RWPE2 (cell line): ENCODE measurements at regions not wholly inside any gene's neighbourhood (a gene's known extent, or its start where the extent isn't known, plus 50 kb on each side); places are given as distances from the start of the nearest gene placed in this dataset.

Experiments
- ATAC-seq: fragments of 200-7000 bp; cut with Tn5 transposase; 3 replicates; pipeline ENCODE4 v1.9.1; 2021; ENCODE audit warnings: low read depth
- DNase-seq: peaks from one replicate; pipeline ENCODE4 v3.0.0-alpha.2; 2020; ENCODE audit warnings: low spot score
- H3K27ac ChIP-seq: fragments of 450-650 bp; 2 replicates; pipeline ENCODE4 v1.5.1; 2017; ENCODE audit warnings: mild to moderate bottlenecking; ENCODE audit not compliant: poor library complexity, severe bottlenecking
- H3K27me3 ChIP-seq: fragments of 250-450 bp; sonication (Bioruptor Pico); 2 replicates; pipeline ENCODE4 v1.5.1; 2021; ENCODE audit warnings: mild to moderate bottlenecking, moderate library complexity; ENCODE audit not compliant: insufficient read depth, poor library complexity, severe bottlenecking
- H3K36me3 ChIP-seq: fragments of 250-450 bp; sonication (Bioruptor Pico); 2 replicates; pipeline ENCODE4 v1.5.1; 2020; ENCODE audit warnings: low read depth, mild to moderate bottlenecking, moderate library complexity
- H3K4me1 ChIP-seq: fragments of 250-450 bp; sonication (Bioruptor Pico); 2 replicates; pipeline ENCODE4 v1.5.1; 2021; ENCODE audit warnings: mild to moderate bottlenecking, moderate library complexity; ENCODE audit not compliant: insufficient read depth, poor library complexity, severe bottlenecking
- H3K4me3 ChIP-seq: fragments of 250-450 bp; sonication (Bioruptor Pico); 2 replicates; pipeline ENCODE4 v1.5.1; 2021; ENCODE audit warnings: mild to moderate bottlenecking, moderate library complexity; ENCODE audit not compliant: severe bottlenecking
- H3K9me3 ChIP-seq: fragments of 250-450 bp; sonication (Bioruptor Pico); 2 replicates; pipeline ENCODE4 v1.5.1; 2021; ENCODE audit warnings: mild to moderate bottlenecking, moderate library complexity; ENCODE audit not compliant: severe bottlenecking
- CTCF ChIP-seq: fragments of 450-650 bp; IDR thresholded peaks from one replicate; pipeline ENCODE4 v1.5.1; 2017; ENCODE audit warnings: mild to moderate bottlenecking, moderate library complexity; ENCODE audit not compliant: poor library complexity, severe bottlenecking

- H3K9me3 ChIP-seq, result no peaks in the 10 kb centered on the region
- no peak for TF ChIP-seq CTCF
- no peaks in the 10 kb centered on the region for H3K36me3 ChIP-seq
- H3K4me1 ChIP-seq, result no peaks in the 10 kb centered on the region
- ATAC-seq (no peak), DNase-seq (no peak)
- H3K27me3 ChIP-seq, result peaks cover 2% of the 10 kb centered on the region
- no peak overlapping the region for H3K27ac ChIP-seq
- no peak overlapping the region for H3K4me3 ChIP-seq
Measured at GRCh38 chr1:29900712-29901111, 664.4 kb downstream of the PTPRU start.

GRCh38 chr1:29900104-29900679, 663.9 kb downstream of the PTPRU start:
- Histone ChIP-seq H3K27ac (no peak overlapping the region), H3K9me3 (no peaks in the 10 kb centered on the region), H3K4me1 (no peaks in the 10 kb centered on the region), H3K27me3 (peaks cover 2% of the 10 kb centered on the region), H3K36me3 (no peaks in the 10 kb centered on the region), H3K4me3 (no peak overlapping the region)
- no peak for TF ChIP-seq CTCF
- DNase-seq (no peak), ATAC-seq (no peak)

- ATAC-seq (no peak), DNase-seq (no peak)
- no peak overlapping the region for H3K27ac ChIP-seq
- no peaks in the 10 kb centered on the region for H3K9me3 ChIP-seq
- H3K27me3 ChIP-seq, result peaks cover 7% of the 10 kb centered on the region
- H3K4me3 ChIP-seq, result no peak overlapping the region
- no peak for TF ChIP-seq CTCF
- H3K4me1 ChIP-seq, result no peaks in the 10 kb centered on the region
- no peaks in the 10 kb centered on the region for H3K36me3 ChIP-seq
Measured at GRCh38 chr1:29896791-29897714, 660.7 kb downstream of the PTPRU start.

- Histone ChIP-seq H3K9me3 (no peaks in the 10 kb centered on the region), H3K27ac (no peak overlapping the region), H3K27me3 (peaks cover 7% of the 10 kb centered on the region), H3K36me3 (no peaks in the 10 kb centered on the region), H3K4me3 (no peak overlapping the region), H3K4me1 (no peaks in the 10 kb centered on the region)
- ATAC-seq, result no peak
- TF ChIP-seq CTCF, result no peak
- no peak for DNase-seq
Measured at GRCh38 chr1:29896300-29896699, 660.0 kb downstream of the PTPRU start.

- H3K4me1 ChIP-seq, result no peaks in the 10 kb centered on the region
- no peak overlapping the region for H3K4me3 ChIP-seq
- no peak for TF ChIP-seq CTCF
- ATAC-seq (no peak), DNase-seq (no peak)
- peaks cover 7% of the 10 kb centered on the region for H3K27me3 ChIP-seq
- H3K9me3 ChIP-seq, result no peaks in the 10 kb centered on the region
- no peak overlapping the region for H3K27ac ChIP-seq
- H3K36me3 ChIP-seq, result no peaks in the 10 kb centered on the region
Measured at GRCh38 chr1:29895201-29895600, 658.9 kb downstream of the PTPRU start.
